Upper lobe of left lung (tissue), 4 donors: ENCODE measurements at regions not wholly inside any gene's neighbourhood (a gene's known extent, or its start where the extent isn't known, plus 50 kb on each side); places are given as distances from the start of the nearest gene placed in this dataset.

Source experiments
- CTCF ChIP-seq, 6 experiments: fragments of 450-650 bp in 4 of 6; fragments of 200-600 bp in 2 of 6; sonication (generic) in 2 of 6; IDR thresholded peaks; one replicate each; pipeline ENCODE4 v1.5.1; 2016 to 2019; ENCODE audit warnings: antibody characterized with exemption in 6 of 6
- EP300 ChIP-seq, 4 donors: sonication (generic); formaldehyde crosslinking; IDR thresholded peaks; one replicate each; pipeline ENCODE4 v1.5.1; 2017; ENCODE audit warnings: antibody characterized with exemption in 4 of 4, control low read depth in 2 of 4
- POLR2A ChIP-seq, 4 donors: fragments of 450-650 bp; IDR thresholded peaks; one replicate each; pipeline ENCODE4 v1.5.1; 2016 to 2017; ENCODE audit warnings: antibody characterized with exemption in 4 of 4, mild to moderate bottlenecking in 2 of 4
- POLR2AphosphoS5 ChIP-seq, 2 donors: sonication (generic); formaldehyde crosslinking; IDR thresholded peaks; one replicate each; pipeline ENCODE4 v1.5.1; 2017; ENCODE audit warnings: antibody characterized with exemption in 2 of 2

- no peak for TF ChIP-seq CTCF (IDR thresholded peaks at IDR 0.05)
- TF ChIP-seq POLR2AphosphoS5 (IDR thresholded peaks at IDR 0.05): no peak
- TF ChIP-seq POLR2A (IDR thresholded peaks at IDR 0.05): no peak
- no peak for TF ChIP-seq EP300 (IDR thresholded peaks at IDR 0.05)
Measured at GRCh38 chr2:196503398-196503797, 136.1 kb upstream of the CCDC150 start.
